ENCODE measurements at regions not wholly inside any gene's neighbourhood (a gene's known extent, or its start where the extent isn't known, plus 50 kb on each side); places are given as distances from the start of the nearest gene placed in this dataset.

DNA sequence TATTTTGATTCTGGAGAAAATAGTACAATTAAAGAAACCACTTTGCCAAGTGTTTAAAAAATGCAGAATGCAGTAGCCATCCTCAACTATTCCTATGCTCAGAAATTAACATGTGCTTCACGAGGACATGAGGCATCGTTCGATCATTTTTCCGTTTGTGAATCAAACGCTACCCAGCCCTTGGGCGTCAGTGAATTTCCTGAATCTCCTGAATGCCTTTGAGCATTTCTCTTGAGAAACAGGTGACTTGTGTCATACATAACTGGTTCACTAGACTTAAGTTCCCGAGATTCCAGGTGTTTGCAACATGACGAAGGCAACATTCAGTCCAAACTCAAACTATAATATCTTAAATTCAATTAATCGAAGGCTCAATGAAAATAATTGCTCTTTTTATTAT is 110.0 kb upstream of the ALKAL2 start:
- no peak for TF ChIP-seq EZH2 (IDR thresholded peaks at IDR 0.05; ENCODE audit: low read depth)
- no peak for TF ChIP-seq CTCF (conservative IDR thresholded peaks at IDR 0.05)
